HepG2 (cell line): ENCODE measurements at regions not wholly inside any gene's neighbourhood (a gene's known extent, or its start where the extent isn't known, plus 50 kb on each side); places are given as distances from the start of the nearest gene placed in this dataset.
"Not testable (repeated sequence)": the region's sequence is repeated elsewhere in the genome, so short reads cannot be mapped to it uniquely, and the experiment has no call there.

Source experiments
- ATAC-seq: fragments of 200-7000 bp; cut with Tn5 transposase; 3 replicates; pipeline ENCODE4 v1.9.1; 2020; ENCODE audit warnings: mild to moderate bottlenecking, moderate library complexity
- BruUV-seq: library from RNA; stranded (reverse); fragments of 400-500 nt; replicated peaks from 2 replicates; lab custom pipeline; 2021; lab: Mats Ljungman, UMichigan
- CTCF ChIA-PET: fragments of 300-600 bp; formaldehyde crosslinking; extraction: SDS; loops from one replicate; lab custom pipeline; 2021; ENCODE audit warnings: low total read pairs, inconsistent platforms, low intra/inter-chr PET ratio; lab: Yijun Ruan, JAX
- POLR2A ChIA-PET: fragments of 350-600 bp; sonication (Branson Sonifier 250); formaldehyde crosslinking; loops from one replicate; lab custom pipeline; 2020; ENCODE audit warnings: antibody characterized with exemption, inconsistent platforms; lab: Yijun Ruan, JAX
- DNase-seq: peaks from one replicate; pipeline ENCODE4 v3.0.0-alpha.2; 2015; ENCODE audit warnings: low spot score
- FAIRE-seq: peaks from 3 replicates; lab custom pipeline; 2011; peaks lifted over from hg19 to GRCh38; lab: Jason Lieb, UNC
- H2AFZ ChIP-seq: one replicate; pipeline ENCODE4 v1.6.1; 2011; ENCODE audit warnings: low read length, inconsistent platforms
- H3K27ac ChIP-seq: fragments of 300-600 bp; 3 replicates; pipeline ENCODE4 v1.8.0; 2011; ENCODE audit warnings: mixed run types, mild to moderate bottlenecking, mixed read lengths, low read length, inconsistent platforms; ENCODE audit not compliant: insufficient read depth; ENCODE audit errors: extremely low read length
- H3K27me3 ChIP-seq, 2 experiments: fragments of 200-600 bp in 1 of 2; 2 replicates in 1 of 2; 3 replicates in 1 of 2; pipeline versions ENCODE4 v1.6.0 to v1.8.0; 2011; ENCODE audit warnings: low read length in 2 of 2, mild to moderate bottlenecking in 2 of 2, moderate library complexity in 2 of 2, inconsistent platforms in 1 of 2; ENCODE audit not compliant: insufficient read depth in 2 of 2, control insufficient read depth in 1 of 2
- H3K36me3 ChIP-seq, 2 experiments: fragments of 200-600 bp in 1 of 2; replicated peaks in 1 of 2; 2 replicates in 1 of 2; 3 replicates in 1 of 2; pipeline versions ENCODE4 v1.5.1 to v1.8.0; 2011; ENCODE audit warnings: low read length in 2 of 2, inconsistent platforms in 1 of 2; ENCODE audit not compliant: insufficient read depth in 2 of 2, control insufficient read depth in 1 of 2
- H3K4me1 ChIP-seq: 2 replicates; pipeline ENCODE4 v1.5.1; 2012; ENCODE audit warnings: low read length, inconsistent platforms; ENCODE audit not compliant: insufficient read depth
- H3K4me2 ChIP-seq: 2 replicates; pipeline ENCODE4 v1.6.0; 2011; ENCODE audit warnings: low read depth, low read length, inconsistent platforms
- H3K4me3 ChIP-seq, 3 experiments: fragments of 200-600 bp in 1 of 3; sonication (generic), shearing (Covaris generic) in 1 of 3; replicated peaks in 1 of 3; 2 replicates each; pipeline ENCODE4 v1.5.1; 2011 to 2016; ENCODE audit warnings: low read length in 3 of 3, inconsistent platforms in 2 of 3, low read depth in 2 of 3, mild to moderate bottlenecking in 2 of 3, control low read depth in 1 of 3, mixed read lengths in 1 of 3; ENCODE audit not compliant: insufficient read depth in 1 of 3
- H3K79me2 ChIP-seq: one replicate; pipeline ENCODE4 v1.6.1; 2011; ENCODE audit warnings: low read length, inconsistent platforms; ENCODE audit not compliant: insufficient read depth
- H3K9ac ChIP-seq: 2 replicates; pipeline ENCODE4 v1.6.0; 2011; ENCODE audit warnings: mild to moderate bottlenecking, low read depth, low read length, inconsistent platforms; ENCODE audit not compliant: insufficient read depth
- H3K9me3 ChIP-seq: 2 replicates; pipeline ENCODE4 v1.5.1; 2012; ENCODE audit warnings: mild to moderate bottlenecking, low read length
- H4K20me1 ChIP-seq: 2 replicates; pipeline ENCODE4 v1.6.0; 2011; ENCODE audit warnings: inconsistent platforms, mild to moderate bottlenecking, low read length, moderate library complexity; ENCODE audit not compliant: insufficient read depth
- DBP ChIP-seq: sonication (generic); formaldehyde crosslinking; IDR thresholded peaks from 2 replicates; pipeline ENCODE4 v1.4.0; 2020; ENCODE audit warnings: missing genetic modification reagents; ENCODE audit errors: not compliant biosample characterization
- MBNL3 ChIP-seq: fragments of 250-450 bp; sonication (Bioruptor Pico); conservative IDR thresholded peaks from 2 replicates; pipeline ENCODE4 v1.8.0; 2022; ENCODE audit warnings: mild to moderate bottlenecking, inconsistent platforms
- PBX3 ChIP-seq: sonication (generic); formaldehyde crosslinking; IDR thresholded peaks from 2 replicates; pipeline ENCODE4 v1.8.1; 2023; ENCODE audit warnings: missing genetic modification reagents, inconsistent platforms, borderline replicate concordance
- TAF1 ChIP-seq: sonication (generic); formaldehyde crosslinking; IDR thresholded peaks from 2 replicates; pipeline ENCODE4 v1.4.0; 2020; ENCODE audit warnings: missing genetic modification reagents
- THRA ChIP-seq: sonication (generic); formaldehyde crosslinking; IDR thresholded peaks from 2 replicates; pipeline ENCODE4 v1.4.0; 2020; ENCODE audit warnings: missing genetic modification reagents, borderline replicate concordance
- TP53 ChIP-seq: sonication (generic); formaldehyde crosslinking; conservative IDR thresholded peaks from 2 replicates; pipeline ENCODE4 v1.4.0; 2020; ENCODE audit warnings: missing genetic modification reagents
- WIZ ChIP-seq: sonication (generic); formaldehyde crosslinking; IDR thresholded peaks from 2 replicates; pipeline ENCODE4 v1.5.1; 2020; ENCODE audit warnings: mild to moderate bottlenecking, missing genetic modification reagents
- ZNF549 ChIP-seq: sonication (generic); formaldehyde crosslinking; IDR thresholded peaks from 2 replicates; pipeline ENCODE4 v1.5.0; 2020; ENCODE audit warnings: missing genetic modification reagents
- ZNF816 ChIP-seq: sonication (generic); formaldehyde crosslinking; IDR thresholded peaks from 2 replicates; pipeline ENCODE4 v1.8.0; 2022; ENCODE audit warnings: missing genetic modification reagents, mild to moderate bottlenecking, borderline replicate concordance
- WGBS: methylation state at CpG from one replicate; pipeline ENCODE4 v1.1.6; 2017; ENCODE audit warnings: low lambda C conversion rate; 5-methylcytosine and 5-hydroxymethylcytosine counted together
- in situ Hi-C: cut with HindIII; loops from 2 replicates; pipeline ENCODE4 v1.10.0; 2017; ENCODE audit warnings: low pct_unique_long_range_greater_than_20kb; ENCODE audit not compliant: extremely low pct_ligation_motif_present
- intact Hi-C: fragments of 100-400 bp; cut with micrococcal nuclease; formaldehyde crosslinking; loops from one replicate; pipeline ENCODE4 v1.10.0; 2022; ENCODE audit not compliant: unreplicated experiment
- TF ChIP-seq, protein P1 (sequence below): sonication (generic); formaldehyde crosslinking; conservative IDR thresholded peaks from 2 replicates; pipeline ENCODE4 v1.4.0; 2020; ENCODE audit warnings: missing genetic modification reagents
- TF ChIP-seq, protein P2 (sequence below): sonication (generic); formaldehyde crosslinking; IDR thresholded peaks from 2 replicates; pipeline ENCODE4 v1.5.0; 2020; ENCODE audit warnings: mild to moderate bottlenecking, missing genetic modification reagents, moderate library complexity

DNA sequence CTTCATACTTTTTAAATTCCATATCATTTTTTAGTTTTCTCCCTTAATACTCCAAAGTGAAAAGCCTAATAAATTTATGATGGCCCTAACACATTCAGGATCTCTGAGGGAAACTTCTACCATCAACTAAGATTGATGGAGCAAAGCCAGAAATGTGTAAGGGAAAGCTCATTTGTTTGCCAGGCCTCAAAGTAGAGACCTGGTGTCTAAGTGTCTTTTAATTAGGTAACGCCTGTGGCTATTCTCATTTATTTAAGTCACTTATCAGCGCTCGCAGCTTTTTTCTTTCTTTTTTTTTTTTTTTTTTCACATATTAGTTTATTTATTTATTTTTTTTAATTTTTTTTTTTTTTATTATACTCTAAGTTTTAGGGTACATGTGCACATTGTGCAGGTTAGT is 242.4 kb downstream of the TMA16 start (continued):
- TF ChIP-seq, protein P1, sequence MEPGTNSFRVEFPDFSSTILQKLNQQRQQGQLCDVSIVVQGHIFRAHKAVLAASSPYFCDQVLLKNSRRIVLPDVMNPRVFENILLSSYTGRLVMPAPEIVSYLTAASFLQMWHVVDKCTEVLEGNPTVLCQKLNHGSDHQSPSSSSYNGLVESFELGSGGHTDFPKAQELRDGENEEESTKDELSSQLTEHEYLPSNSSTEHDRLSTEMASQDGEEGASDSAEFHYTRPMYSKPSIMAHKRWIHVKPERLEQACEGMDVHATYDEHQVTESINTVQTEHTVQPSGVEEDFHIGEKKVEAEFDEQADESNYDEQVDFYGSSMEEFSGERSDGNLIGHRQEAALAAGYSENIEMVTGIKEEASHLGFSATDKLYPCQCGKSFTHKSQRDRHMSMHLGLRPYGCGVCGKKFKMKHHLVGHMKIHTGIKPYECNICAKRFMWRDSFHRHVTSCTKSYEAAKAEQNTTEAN (CRISPR knock-in tag): no peak

- H3K27me3 ChIP-seq, in situ Hi-C loops, H3K4me1 ChIP-seq, H3K27ac ChIP-seq, CTCF ChIA-PET, H4K20me1 ChIP-seq, intact Hi-C loops, FAIRE-seq, H3K4me2 ChIP-seq, H3K36me3 ChIP-seq, H3K9me3 ChIP-seq, BruUV-seq, H3K4me3 ChIP-seq, H3K9ac ChIP-seq, H2AFZ ChIP-seq, DNase-seq, H3K79me2 ChIP-seq, ATAC-seq, POLR2A ChIA-PET: not testable (repeated sequence)
- 93% methylated on average over 6 of the region's 7 CpGs for WGBS
Observed at GRCh38 chr4:163737846-163738245, 243.4 kb downstream of the TMA16 start.

- in situ Hi-C loops (no loop called here), intact Hi-C loops (no loop called here)
- Histone ChIP-seq H3K36me3 (no peaks in the 10 kb centered on the region), H3K4me2 (no peak overlapping the region), H4K20me1 (no peaks in the 10 kb centered on the region), H2AFZ (no peak overlapping the region), H3K27me3 (no peaks in the 10 kb centered on the region), H3K4me3 (no peak overlapping the region), H3K9ac (no peak overlapping the region), H3K9me3 (no peaks in the 10 kb centered on the region), H3K27ac (no peak overlapping the region), H3K4me1 (no peaks in the 10 kb centered on the region), H3K79me2 (no peaks in the 10 kb centered on the region)
- no TSS peak for BruUV-seq
- no peak for ATAC-seq
- CTCF ChIA-PET: no interaction called here
- DNase-seq: no peak
- POLR2A ChIA-PET: no interaction called here
- no peak for FAIRE-seq
- TF ChIP-seq ZNF816: no peak
- no peak for TF ChIP-seq THRA (CRISPR knock-in tag)
- TF ChIP-seq ZNF549 (CRISPR knock-in tag): no peak
- TF ChIP-seq TP53: no peak
- TF ChIP-seq MBNL3 (CRISPR knock-in tag): no peak
- no peak for TF ChIP-seq DBP (CRISPR knock-in tag)
- TF ChIP-seq TAF1 (CRISPR knock-in tag): no peak
- no peak for TF ChIP-seq PBX3 (CRISPR knock-in tag)
- TF ChIP-seq, protein P2, sequence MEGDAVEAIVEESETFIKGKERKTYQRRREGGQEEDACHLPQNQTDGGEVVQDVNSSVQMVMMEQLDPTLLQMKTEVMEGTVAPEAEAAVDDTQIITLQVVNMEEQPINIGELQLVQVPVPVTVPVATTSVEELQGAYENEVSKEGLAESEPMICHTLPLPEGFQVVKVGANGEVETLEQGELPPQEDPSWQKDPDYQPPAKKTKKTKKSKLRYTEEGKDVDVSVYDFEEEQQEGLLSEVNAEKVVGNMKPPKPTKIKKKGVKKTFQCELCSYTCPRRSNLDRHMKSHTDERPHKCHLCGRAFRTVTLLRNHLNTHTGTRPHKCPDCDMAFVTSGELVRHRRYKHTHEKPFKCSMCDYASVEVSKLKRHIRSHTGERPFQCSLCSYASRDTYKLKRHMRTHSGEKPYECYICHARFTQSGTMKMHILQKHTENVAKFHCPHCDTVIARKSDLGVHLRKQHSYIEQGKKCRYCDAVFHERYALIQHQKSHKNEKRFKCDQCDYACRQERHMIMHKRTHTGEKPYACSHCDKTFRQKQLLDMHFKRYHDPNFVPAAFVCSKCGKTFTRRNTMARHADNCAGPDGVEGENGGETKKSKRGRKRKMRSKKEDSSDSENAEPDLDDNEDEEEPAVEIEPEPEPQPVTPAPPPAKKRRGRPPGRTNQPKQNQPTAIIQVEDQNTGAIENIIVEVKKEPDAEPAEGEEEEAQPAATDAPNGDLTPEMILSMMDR: no peak
- no peak for TF ChIP-seq WIZ (CRISPR knock-in tag)
Observed at GRCh38 chr4:163738521-163738920, 244.0 kb downstream of the TMA16 start.
